T-helper 1 cell treated with Interleukin-12 subunit alpha and Interleukin-12 subunit beta and Interleukin-4 antibody, amounts not matched to agents 30 μg/mL and 1 μg/mL, for 36 hours (primary cell): ENCODE measurements at regions not wholly inside any gene's neighbourhood (a gene's known extent, or its start where the extent isn't known, plus 50 kb on each side); places are given as distances from the start of the nearest gene placed in this dataset.

ENCODE experiments used
- H3K27ac Mint-ChIP-seq: one replicate; pipeline ENCODE4 v1.8.0; 2021; ENCODE audit warnings: mild to moderate bottlenecking, mixed read lengths
- H3K27me3 Mint-ChIP-seq: one replicate; pipeline ENCODE4 v1.8.0; 2021; ENCODE audit warnings: low read depth, mixed read lengths
- H3K36me3 Mint-ChIP-seq: one replicate; pipeline ENCODE4 v1.8.0; 2021; ENCODE audit warnings: low read depth, mixed read lengths
- H3K4me1 Mint-ChIP-seq: one replicate; pipeline ENCODE4 v1.8.0; 2021; ENCODE audit warnings: low read depth, mixed read lengths
- H3K4me3 Mint-ChIP-seq: one replicate; pipeline ENCODE4 v1.8.0; 2021; ENCODE audit warnings: mild to moderate bottlenecking, moderate library complexity, mixed read lengths
- H3K9me3 Mint-ChIP-seq: one replicate; pipeline ENCODE4 v1.8.0; 2021; ENCODE audit warnings: mixed read lengths

DNA sequence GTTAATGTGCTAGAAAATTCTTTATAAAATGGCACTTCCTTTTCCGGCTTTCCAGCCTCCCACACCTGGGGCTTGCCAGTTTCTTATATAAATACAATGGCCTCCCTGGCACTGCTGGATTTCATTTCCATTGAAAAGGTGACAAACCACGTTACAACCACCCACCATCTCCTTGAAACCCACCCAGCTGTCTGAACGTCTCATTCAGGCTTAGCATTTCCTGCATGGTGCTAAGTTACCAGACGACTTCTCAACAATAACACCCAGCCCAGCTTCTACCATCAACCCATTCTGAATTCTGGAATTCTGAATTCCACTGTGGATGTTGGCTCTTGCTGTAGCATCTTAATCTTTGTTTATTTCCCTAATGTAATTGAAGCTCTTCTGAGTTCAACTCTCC, 499.8 kb upstream of the CELF2 start:
- Mint-ChIP-seq H3K27me3 (no peaks in the 10 kb centered on the region), H3K27ac (no peak overlapping the region)

DNA sequence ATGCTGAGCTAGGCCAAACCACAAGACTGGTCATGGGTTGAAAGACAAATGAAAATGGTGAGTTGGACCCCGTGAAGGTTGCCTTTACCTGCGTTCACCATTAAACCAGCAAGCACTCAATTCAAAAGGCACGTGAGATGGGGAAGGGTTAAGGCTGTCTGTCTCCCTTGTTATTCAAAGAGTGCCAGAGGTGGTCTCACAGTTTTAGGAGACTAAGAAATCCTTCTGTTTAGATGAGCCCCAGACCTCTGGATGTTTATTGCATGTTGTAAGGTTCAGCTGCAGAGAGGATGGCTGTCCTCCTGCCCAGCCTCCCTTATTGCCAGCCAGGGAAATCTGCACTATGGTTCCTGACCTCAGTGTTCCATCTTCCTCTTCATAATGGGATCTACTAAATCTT, 498.0 kb upstream of the CELF2 start:
- H3K4me3 Mint-ChIP-seq = no peak overlapping the region
- H3K4me1 Mint-ChIP-seq = no peaks in the 10 kb centered on the region
- H3K9me3 Mint-ChIP-seq = no peaks in the 10 kb centered on the region
- H3K27ac Mint-ChIP-seq = no peak overlapping the region
- H3K27me3 Mint-ChIP-seq = no peaks in the 10 kb centered on the region
- H3K36me3 Mint-ChIP-seq = no peaks in the 10 kb centered on the region

More for the DNA sequence above, 499.8 kb upstream of the CELF2 start:
- no peak overlapping the region for H3K4me3 Mint-ChIP-seq
- no peaks in the 10 kb centered on the region for H3K9me3 Mint-ChIP-seq
- no peaks in the 10 kb centered on the region for H3K36me3 Mint-ChIP-seq
- no peaks in the 10 kb centered on the region for H3K4me1 Mint-ChIP-seq

DNA sequence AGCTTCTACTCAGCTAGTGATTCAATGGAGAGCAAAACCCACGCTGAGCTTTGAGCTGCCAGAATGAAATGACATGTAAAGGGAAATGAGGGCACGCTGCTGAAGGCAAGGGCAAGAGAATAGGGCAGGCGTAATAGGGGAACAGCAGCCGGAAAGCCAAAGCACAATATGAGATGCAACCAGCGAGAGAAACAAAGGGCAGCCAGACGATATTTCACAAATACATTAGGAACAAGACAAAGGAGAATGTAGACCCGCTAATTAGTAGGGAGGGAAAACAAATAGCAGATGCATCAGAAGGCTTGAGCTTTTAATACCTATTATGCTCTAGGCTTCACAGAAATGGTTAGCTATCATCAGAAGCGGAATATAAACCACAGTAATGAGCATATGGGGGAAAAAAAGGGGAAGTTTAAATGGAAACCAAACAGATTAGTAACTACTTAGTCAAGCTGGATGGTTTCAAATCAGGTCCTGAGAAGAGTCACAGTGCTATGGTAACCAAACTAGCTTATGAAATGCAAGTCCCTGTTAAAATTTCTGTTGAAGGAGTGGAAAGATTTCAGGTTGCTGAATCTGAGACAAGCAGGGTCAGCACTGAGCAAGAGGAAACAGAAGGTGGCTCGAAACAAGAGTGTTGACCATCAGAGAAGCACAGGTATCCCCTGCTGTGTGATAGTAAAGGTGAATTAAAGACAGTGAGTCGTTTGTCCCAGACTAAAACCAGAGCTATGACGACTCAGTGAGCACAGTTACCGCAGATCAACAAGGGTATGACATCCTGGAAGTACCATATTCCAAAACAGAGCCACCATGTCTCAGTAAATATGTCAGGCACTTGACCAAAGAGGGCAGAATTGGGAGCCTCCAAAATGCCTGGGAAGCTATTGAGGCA, 496.9 kb upstream of the CELF2 start:
- H3K4me3 Mint-ChIP-seq = no peak overlapping the region
- no peak overlapping the region for H3K27ac Mint-ChIP-seq

DNA sequence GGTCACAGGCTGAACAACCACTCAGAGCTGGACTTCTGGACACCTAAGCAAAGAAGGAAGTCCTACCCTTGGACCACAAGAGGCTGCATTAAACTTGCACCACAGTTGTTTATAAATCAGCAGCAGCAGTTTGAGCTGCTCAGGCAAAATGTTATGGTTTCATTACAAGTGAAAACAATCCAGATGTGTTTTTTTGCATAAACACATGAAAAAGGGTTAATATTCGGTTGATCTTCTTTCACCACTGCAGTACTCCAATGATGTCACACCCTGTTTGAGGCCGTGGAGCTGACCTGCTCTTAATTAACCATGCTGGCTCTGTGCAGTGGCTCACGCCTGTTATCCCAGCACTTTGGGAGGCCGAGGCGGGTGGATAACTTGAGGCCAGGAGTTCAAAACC, 490.8 kb upstream of the CELF2 start:
- Mint-ChIP-seq H3K27ac (no peak overlapping the region), H3K9me3 (no peaks in the 10 kb centered on the region), H3K4me3 (no peak overlapping the region), H3K27me3 (no peaks in the 10 kb centered on the region), H3K4me1 (no peaks in the 10 kb centered on the region), H3K36me3 (no peaks in the 10 kb centered on the region)

More for the DNA sequence above, 496.9 kb upstream of the CELF2 start:
- Mint-ChIP-seq H3K36me3 (no peaks in the 10 kb centered on the region), H3K4me1 (no peaks in the 10 kb centered on the region), H3K9me3 (no peaks in the 10 kb centered on the region), H3K27me3 (no peaks in the 10 kb centered on the region)

DNA sequence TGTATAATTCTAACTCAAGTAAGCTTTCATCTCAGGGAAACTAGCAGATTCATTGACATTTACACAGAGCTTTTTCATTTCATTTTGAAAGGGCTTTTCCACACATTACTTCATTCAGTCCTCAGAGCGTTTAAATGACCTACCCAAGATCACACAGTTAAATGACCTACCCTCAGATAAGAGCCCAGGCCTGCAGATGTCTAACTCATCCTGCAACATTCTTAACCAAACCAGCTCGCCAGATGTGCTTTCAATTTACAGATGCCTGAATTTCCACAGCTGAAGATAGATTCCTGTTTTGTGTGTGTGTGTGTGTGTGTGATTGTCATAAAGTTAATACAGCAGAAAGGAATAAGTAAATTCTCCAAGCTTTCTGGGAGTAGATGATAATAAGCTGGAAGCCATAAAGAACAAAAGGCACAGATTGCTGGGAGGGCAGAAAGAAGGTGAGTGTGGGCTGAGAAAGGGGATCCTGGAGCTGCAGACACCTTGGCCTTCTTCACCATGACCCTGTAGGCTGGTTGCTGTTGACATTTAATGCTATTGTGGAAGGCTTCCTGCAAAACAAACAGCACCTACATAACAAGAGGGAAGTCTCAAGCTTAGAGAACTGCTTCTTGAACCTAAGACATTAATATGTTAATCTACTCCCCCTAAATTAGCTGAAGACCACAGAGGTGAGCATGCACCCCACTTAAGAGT, 489.7 kb upstream of the CELF2 start:
- H3K36me3 Mint-ChIP-seq = no peaks in the 10 kb centered on the region
- no peak overlapping the region for H3K27ac Mint-ChIP-seq
- no peak overlapping the region for H3K4me3 Mint-ChIP-seq
- H3K4me1 Mint-ChIP-seq = no peaks in the 10 kb centered on the region
- no peaks in the 10 kb centered on the region for H3K27me3 Mint-ChIP-seq
- no peaks in the 10 kb centered on the region for H3K9me3 Mint-ChIP-seq

DNA sequence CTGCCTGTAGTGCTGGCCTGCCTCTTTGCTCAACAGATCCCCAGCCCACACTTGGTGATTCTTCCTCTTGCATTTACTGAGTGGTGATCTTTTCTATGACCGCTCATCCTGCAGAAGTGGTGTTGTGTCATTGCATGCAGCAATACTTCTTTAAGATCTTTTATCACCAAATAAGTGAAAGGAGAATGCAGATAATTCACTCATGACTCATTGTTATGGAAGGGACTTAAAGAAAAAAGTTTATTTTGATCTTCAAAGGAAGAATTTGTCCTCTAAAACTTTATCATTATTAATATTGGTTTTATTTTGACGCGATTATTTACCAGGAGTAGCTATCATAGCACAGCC, 489.1 kb upstream of the CELF2 start:
- Mint-ChIP-seq H3K27me3 (no peaks in the 10 kb centered on the region), H3K27ac (no peak overlapping the region), H3K4me3 (no peak overlapping the region), H3K36me3 (no peaks in the 10 kb centered on the region), H3K9me3 (no peaks in the 10 kb centered on the region), H3K4me1 (no peaks in the 10 kb centered on the region)

DNA sequence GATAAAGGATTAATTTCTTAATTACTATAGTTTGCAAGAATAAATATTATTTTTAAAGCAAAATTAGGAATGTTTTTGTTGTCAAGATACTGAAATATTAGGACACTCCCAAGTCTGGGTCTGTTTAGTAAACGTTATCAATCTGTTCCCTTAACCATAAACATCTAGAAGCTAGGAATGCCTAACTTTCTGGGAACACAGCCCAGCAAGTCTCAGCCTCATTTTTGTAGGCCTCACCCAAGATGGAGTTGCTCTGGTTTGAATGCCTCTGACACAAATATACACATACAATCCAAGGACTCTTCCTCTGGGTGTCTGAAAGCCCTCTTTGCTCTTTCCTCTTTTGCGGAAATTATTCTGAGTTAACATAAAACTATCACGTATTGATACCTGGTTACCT, 487.4 kb upstream of the CELF2 start:
- no peaks in the 10 kb centered on the region for H3K4me1 Mint-ChIP-seq
- no peak overlapping the region for H3K27ac Mint-ChIP-seq
- H3K27me3 Mint-ChIP-seq = no peaks in the 10 kb centered on the region
- no peaks in the 10 kb centered on the region for H3K36me3 Mint-ChIP-seq
- no peak overlapping the region for H3K4me3 Mint-ChIP-seq
- no peaks in the 10 kb centered on the region for H3K9me3 Mint-ChIP-seq

DNA sequence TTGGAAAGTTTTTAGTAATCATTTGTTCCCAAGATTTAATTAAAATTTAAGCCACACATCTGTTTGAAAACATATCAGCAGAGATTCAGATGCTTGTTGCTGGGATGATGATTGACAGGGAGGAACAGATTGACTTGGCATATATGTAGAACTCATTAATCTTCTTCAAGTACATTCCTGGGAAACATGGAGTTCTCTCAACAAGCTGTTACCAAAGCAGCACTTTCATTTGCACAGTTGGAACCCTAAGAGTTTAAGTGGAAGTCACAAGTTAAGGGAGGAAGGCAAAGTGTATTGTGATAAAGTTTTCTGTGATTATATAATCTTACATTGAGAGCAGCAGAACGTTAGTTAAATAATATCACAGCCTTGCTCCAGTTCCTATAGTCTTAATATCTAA, 485.4 kb upstream of the CELF2 start:
- H3K27ac Mint-ChIP-seq = no peak overlapping the region
- no peaks in the 10 kb centered on the region for H3K9me3 Mint-ChIP-seq
- no peaks in the 10 kb centered on the region for H3K36me3 Mint-ChIP-seq
- no peak overlapping the region for H3K4me3 Mint-ChIP-seq
- no peaks in the 10 kb centered on the region for H3K4me1 Mint-ChIP-seq
- H3K27me3 Mint-ChIP-seq = no peaks in the 10 kb centered on the region

GRCh38 chr10:10532826-10533225, 484.8 kb upstream of the CELF2 start:
- no peak overlapping the region for H3K27ac Mint-ChIP-seq
- no peaks in the 10 kb centered on the region for H3K27me3 Mint-ChIP-seq
- no peaks in the 10 kb centered on the region for H3K36me3 Mint-ChIP-seq
- H3K4me3 Mint-ChIP-seq = no peak overlapping the region
- no peaks in the 10 kb centered on the region for H3K9me3 Mint-ChIP-seq
- no peaks in the 10 kb centered on the region for H3K4me1 Mint-ChIP-seq

DNA sequence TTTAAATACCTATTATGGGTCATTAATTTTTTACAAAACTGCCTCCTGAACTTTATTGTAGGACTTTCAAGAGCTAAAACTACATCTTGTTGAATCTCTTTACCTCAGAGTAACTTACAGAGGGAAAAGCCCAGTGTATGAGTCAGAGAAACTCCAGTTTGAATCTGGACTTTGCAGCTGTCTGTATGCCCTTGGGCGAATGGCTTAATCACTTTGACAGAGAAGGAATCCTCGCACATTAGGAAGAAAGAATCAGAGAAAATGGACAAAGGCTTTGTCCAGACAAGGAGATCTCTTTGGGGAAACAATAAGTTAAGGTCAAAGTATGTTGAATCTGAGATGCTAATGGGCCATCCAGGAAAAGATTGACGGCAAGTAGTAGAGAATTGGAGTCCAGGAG, 484.2 kb upstream of the CELF2 start:
- Mint-ChIP-seq H3K9me3 (no peaks in the 10 kb centered on the region), H3K4me3 (no peak overlapping the region), H3K36me3 (no peaks in the 10 kb centered on the region), H3K4me1 (no peaks in the 10 kb centered on the region), H3K27me3 (no peaks in the 10 kb centered on the region), H3K27ac (no peak overlapping the region)

- H3K27me3 Mint-ChIP-seq = no peaks in the 10 kb centered on the region
- H3K9me3 Mint-ChIP-seq = no peaks in the 10 kb centered on the region
- H3K4me1 Mint-ChIP-seq = no peaks in the 10 kb centered on the region
- no peaks in the 10 kb centered on the region for H3K36me3 Mint-ChIP-seq
- no peak overlapping the region for H3K4me3 Mint-ChIP-seq
- H3K27ac Mint-ChIP-seq = no peak overlapping the region
Observed at GRCh38 chr10:10538326-10538725, 479.3 kb upstream of the CELF2 start.

DNA sequence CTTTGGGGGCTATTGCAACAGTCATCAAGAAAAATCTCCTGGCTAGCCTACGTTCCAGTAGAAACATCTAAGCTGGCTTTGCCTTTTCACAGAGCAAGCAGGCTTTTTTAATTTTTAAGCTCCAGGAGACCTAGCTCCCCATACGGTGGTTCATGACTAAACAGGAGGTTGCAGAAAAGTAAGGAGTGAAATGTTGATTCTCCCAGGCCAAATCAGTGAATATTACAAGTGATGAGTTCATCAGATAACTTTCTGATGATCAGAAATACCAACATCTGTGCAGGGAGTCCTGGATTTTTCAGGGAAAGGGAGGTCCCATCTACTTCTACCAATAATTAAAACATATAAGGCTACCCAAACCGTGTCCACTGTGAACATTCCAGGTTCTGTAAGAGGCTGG, 477.3 kb upstream of the CELF2 start:
- no peaks in the 10 kb centered on the region for H3K36me3 Mint-ChIP-seq
- no peaks in the 10 kb centered on the region for H3K4me1 Mint-ChIP-seq
- no peaks in the 10 kb centered on the region for H3K9me3 Mint-ChIP-seq
- H3K27ac Mint-ChIP-seq = no peak overlapping the region
- H3K27me3 Mint-ChIP-seq = no peaks in the 10 kb centered on the region
- H3K4me3 Mint-ChIP-seq = no peak overlapping the region

GRCh38 chr10:10542477-10542876, 475.2 kb upstream of the CELF2 start:
- no peaks in the 10 kb centered on the region for H3K9me3 Mint-ChIP-seq
- no peaks in the 10 kb centered on the region for H3K27me3 Mint-ChIP-seq
- H3K4me1 Mint-ChIP-seq = no peaks in the 10 kb centered on the region

DNA sequence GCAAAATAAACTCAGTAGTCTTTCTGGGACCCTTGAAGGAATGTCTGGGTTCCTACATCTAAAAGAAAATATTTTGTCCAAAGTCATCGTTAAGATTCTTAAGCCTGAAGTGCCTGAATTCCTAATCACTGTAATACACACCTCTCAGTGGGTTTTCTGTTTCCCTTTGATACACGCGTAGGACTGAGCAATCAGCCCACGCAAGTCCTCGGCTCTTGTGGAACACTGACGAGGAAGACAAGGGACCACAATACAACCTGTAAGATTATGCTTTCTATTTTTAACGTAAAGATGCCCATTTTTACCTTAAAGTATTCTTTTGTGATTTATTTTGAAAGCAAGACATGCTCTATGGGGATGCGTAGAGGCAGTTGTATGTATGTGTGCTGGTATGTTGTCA, 472.8 kb upstream of the CELF2 start:
- no peaks in the 10 kb centered on the region for H3K27me3 Mint-ChIP-seq
- H3K4me3 Mint-ChIP-seq = no peak overlapping the region
- no peaks in the 10 kb centered on the region for H3K4me1 Mint-ChIP-seq
- H3K36me3 Mint-ChIP-seq = no peaks in the 10 kb centered on the region
- H3K27ac Mint-ChIP-seq = no peak overlapping the region
- no peaks in the 10 kb centered on the region for H3K9me3 Mint-ChIP-seq

More at GRCh38 chr10:10542477-10542876, 475.2 kb upstream of the CELF2 start:
- Mint-ChIP-seq H3K36me3 (no peaks in the 10 kb centered on the region), H3K27ac (no peak overlapping the region), H3K4me3 (no peak overlapping the region)

DNA sequence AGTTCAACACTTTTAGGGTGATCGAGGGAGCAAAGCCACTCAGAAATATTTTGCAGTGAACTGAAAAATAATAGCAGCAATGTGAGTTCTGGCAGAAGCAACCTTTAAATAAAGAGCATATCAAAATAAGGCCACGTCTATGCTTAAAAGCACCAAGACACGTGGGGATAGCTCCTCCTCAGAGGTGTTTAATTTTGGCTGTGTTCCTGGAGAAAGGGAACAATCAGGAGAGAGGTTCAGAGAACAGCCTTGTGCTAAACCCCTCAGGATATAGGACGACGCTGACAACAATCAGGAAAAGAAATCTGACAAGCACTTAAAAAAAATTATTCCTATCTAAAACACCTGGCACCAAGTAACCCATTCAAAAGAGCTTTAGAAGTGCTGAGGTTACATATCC, 471.9 kb upstream of the CELF2 start:
- H3K4me1 Mint-ChIP-seq = no peaks in the 10 kb centered on the region
- H3K27ac Mint-ChIP-seq = no peak overlapping the region
- no peaks in the 10 kb centered on the region for H3K27me3 Mint-ChIP-seq
- no peak overlapping the region for H3K4me3 Mint-ChIP-seq
- no peaks in the 10 kb centered on the region for H3K36me3 Mint-ChIP-seq
- H3K9me3 Mint-ChIP-seq = peaks cover 5% of the 10 kb centered on the region
